ENCODE measurements at regions not wholly inside any gene's neighbourhood (a gene's known extent, or its start where the extent isn't known, plus 50 kb on each side); places are given as distances from the start of the nearest gene placed in this dataset.

GRCh38 chr5:8012131-8012977 is 143.4 kb downstream of the MTRR start:
- TF ChIP-seq ZNF274 (IDR thresholded peaks at IDR 0.05; ENCODE audit: borderline replicate concordance, extremely low read depth, low read length): no peak
- TF ChIP-seq JUND (IDR thresholded peaks at IDR 0.05; ENCODE audit: low read length): no peak
- no peak for TF ChIP-seq POLR2AphosphoS5 (IDR thresholded peaks at IDR 0.05; ENCODE audit: low read depth, low read length)
- TF ChIP-seq CTCF (IDR thresholded peaks at IDR 0.05; ENCODE audit: control extremely low read depth in 1 of 3, insufficient read depth in 1 of 3, low read depth in 1 of 3, low read length in 3 of 3): peak; percentile 22 to 34 (median 23); a peak in 3 of 4 replicates
- no peak for TF ChIP-seq POLR2A (IDR thresholded peaks at IDR 0.05; ENCODE audit: control extremely low read depth in 1 of 2, low read depth in 2 of 2, low read length in 2 of 2)
- no peak for TF ChIP-seq USF2 (IDR thresholded peaks at IDR 0.05; ENCODE audit: low read length)
- TF ChIP-seq HDAC2 (IDR thresholded peaks at IDR 0.05; ENCODE audit: borderline replicate concordance in 1 of 2, low read depth in 2 of 2, low read length in 2 of 2): no peak
- no peak for TF ChIP-seq TCF12 (IDR thresholded peaks at IDR 0.05; ENCODE audit: low read depth, low read length)
- TF ChIP-seq MAX (IDR thresholded peaks at IDR 0.05): no peak
- no peak for TF ChIP-seq JUN (IDR thresholded peaks at IDR 0.05; ENCODE audit: low read depth, low read length)
- no peak for TF ChIP-seq EZH2 (IDR thresholded peaks at IDR 0.05; ENCODE audit: low read depth, low read length, severe bottlenecking)
- TF ChIP-seq SP1 (IDR thresholded peaks at IDR 0.05; ENCODE audit: low read depth, low read length): no peak
- no peak for TF ChIP-seq GABPA (IDR thresholded peaks at IDR 0.05; ENCODE audit: borderline replicate concordance, insufficient read depth, low read length)
- TF ChIP-seq RNF2 (IDR thresholded peaks at IDR 0.05; ENCODE audit: borderline replicate concordance, low read depth, low read length, missing control alignments, poor library complexity, severe bottlenecking): no peak

All from H1 (cell line).